Panc1 (cell line): ENCODE measurements at regions not wholly inside any gene's neighbourhood (a gene's known extent, or its start where the extent isn't known, plus 50 kb on each side); places are given as distances from the start of the nearest gene placed in this dataset.

Experiments used
- ATAC-seq: fragments of 200-7000 bp; cut with Tn5 transposase; 2 replicates; pipeline ENCODE4 v1.9.1; 2020; ENCODE audit warnings: mild to moderate bottlenecking, moderate library complexity
- BruUV-seq: library from RNA; stranded (reverse); fragments of 400-500 nt; replicated peaks from 2 replicates; lab custom pipeline; 2021; lab: Mats Ljungman, UMichigan
- CTCF ChIA-PET: fragments of 300-600 bp; sonication (Branson Sonifier 250); formaldehyde crosslinking; loops from one replicate; lab custom pipeline; 2022; ENCODE audit warnings: antibody characterized with exemption; lab: Charles Lee
- POLR2A ChIA-PET: fragments of 300-600 bp; sonication (Branson Sonifier 250); formaldehyde crosslinking; loops from one replicate; lab custom pipeline; 2022; ENCODE audit warnings: antibody characterized with exemption; lab: Charles Lee
- DNase-seq: peaks from one replicate; pipeline ENCODE4 v3.0.0-alpha.2; 2010; ENCODE audit warnings: low read depth, low spot score
- H3K27ac ChIP-seq: 2 replicates; pipeline ENCODE4 v1.5.1; 2011; ENCODE audit warnings: mild to moderate bottlenecking, low read length, inconsistent platforms
- H3K27me3 ChIP-seq: fragments of 200-500 bp; sonication (Bioruptor generic); 2 replicates; pipeline ENCODE4 v1.6.0; 2014; ENCODE audit warnings: low read length, inconsistent platforms; ENCODE audit not compliant: control insufficient read depth, insufficient read depth
- H3K36me3 ChIP-seq: fragments of 200-500 bp; sonication (Bioruptor generic); 2 replicates; pipeline ENCODE4 v1.5.1; 2014; ENCODE audit warnings: inconsistent platforms, mild to moderate bottlenecking, low read length, moderate library complexity; ENCODE audit not compliant: control insufficient read depth, insufficient read depth
- H3K4me1 ChIP-seq: 2 replicates; pipeline ENCODE4 v1.5.1; 2011; ENCODE audit warnings: inconsistent platforms, mild to moderate bottlenecking, low read length, moderate library complexity; ENCODE audit not compliant: control insufficient read depth, insufficient read depth
- H3K4me3 ChIP-seq, 2 experiments: 2 replicates each; pipeline ENCODE4 v1.5.1; 2011 to 2012; ENCODE audit warnings: low read depth in 2 of 2, low read length in 2 of 2, mild to moderate bottlenecking in 2 of 2, inconsistent platforms in 1 of 2, moderate library complexity in 1 of 2
- H3K9me3 ChIP-seq: fragments of 200-500 bp; sonication (Bioruptor generic); 2 replicates; pipeline ENCODE4 v1.5.1; 2014; ENCODE audit warnings: low read depth, mild to moderate bottlenecking, inconsistent platforms, low read length, moderate library complexity; ENCODE audit not compliant: control insufficient read depth, insufficient read depth
- POLR2AphosphoS5 ChIP-seq: IDR thresholded peaks from 2 replicates; pipeline ENCODE4 v1.6.1; 2012; ENCODE audit warnings: mild to moderate bottlenecking, low read depth, low read length, moderate library complexity
- SIN3A ChIP-seq: IDR thresholded peaks from 2 replicates; pipeline ENCODE4 v1.6.1; 2012; ENCODE audit warnings: low read depth, mild to moderate bottlenecking, low read length, moderate library complexity, borderline replicate concordance; ENCODE audit not compliant: insufficient read depth
- TCF7L2 ChIP-seq: IDR thresholded peaks from 2 replicates; pipeline ENCODE4 v1.6.1; 2011; ENCODE audit warnings: mild to moderate bottlenecking, low read depth, low read length, inconsistent platforms
- in situ Hi-C: cut with HindIII; loops from 2 replicates; pipeline ENCODE4 v1.10.0; 2016; ENCODE audit warnings: low sequenced_read_pairs, low pct_unique_long_range_greater_than_20kb
- intact Hi-C: fragments of 100-400 bp; cut with micrococcal nuclease; formaldehyde crosslinking; loops from one replicate; pipeline ENCODE4 v1.10.0; 2022; ENCODE audit not compliant: unreplicated experiment
- TF ChIP-seq, protein P1 (sequence below): fragments of 450-650 bp; IDR thresholded peaks from 2 replicates; pipeline ENCODE4 v1.5.1; 2017; ENCODE audit warnings: mild to moderate bottlenecking
- TF ChIP-seq, protein P2 (sequence below), 2 experiments: IDR thresholded peaks; 2 replicates each; pipeline ENCODE4 v1.6.1; 2011 to 2012; ENCODE audit warnings: low read depth in 2 of 2, control low read depth in 1 of 2, low read length in 1 of 2, mild to moderate bottlenecking in 1 of 2, moderate library complexity in 1 of 2; ENCODE audit not compliant: insufficient read depth in 1 of 2

DNA sequence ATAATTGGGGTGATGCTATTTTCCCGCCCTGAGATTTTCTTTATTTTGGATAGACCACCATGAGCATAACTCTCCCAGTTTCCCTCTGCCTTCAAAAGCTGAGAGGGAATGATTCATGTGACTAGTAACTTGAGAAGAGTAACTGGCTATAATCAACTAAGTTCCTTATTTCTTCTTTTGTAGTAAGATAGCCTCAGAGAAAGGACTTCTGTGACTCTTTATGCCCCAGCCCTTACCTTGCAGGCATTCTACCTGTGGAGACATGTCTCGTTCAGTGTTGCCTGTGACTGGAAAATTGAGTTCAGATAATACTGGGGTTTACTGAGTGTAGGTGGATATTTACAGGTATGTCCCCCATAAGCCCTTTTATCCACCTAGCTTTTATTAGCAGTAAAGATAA is 715.4 kb upstream of the HS3ST1 start:
- in situ Hi-C loops: no loop called here
- ATAC-seq: no peak

DNA sequence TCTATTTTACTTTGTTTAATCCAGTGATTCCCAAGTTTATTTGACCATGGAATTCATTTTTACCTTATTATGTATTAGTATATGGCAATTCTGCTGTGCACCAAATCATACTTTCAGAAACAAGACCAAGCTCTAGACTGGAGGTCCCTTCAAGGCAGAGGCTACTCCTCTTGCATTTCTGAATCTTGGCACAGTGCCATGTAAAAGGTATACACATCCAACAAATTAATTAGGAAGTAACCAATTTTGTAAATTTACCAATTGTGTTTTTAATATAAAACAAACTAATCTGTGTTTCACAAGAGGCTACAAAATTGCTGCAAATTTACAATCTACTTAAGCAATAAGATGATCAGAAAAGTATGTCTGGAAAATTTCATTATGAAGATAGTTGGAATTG is 712.2 kb upstream of the HS3ST1 start:
- ATAC-seq: no peak
- intact Hi-C loops (no loop called here), in situ Hi-C loops (no loop called here)
- Histone ChIP-seq H3K4me1 (no peaks in the 10 kb centered on the region), H3K27me3 (no peaks in the 10 kb centered on the region), H3K27ac (no peak overlapping the region), H3K9me3 (no peaks in the 10 kb centered on the region), H3K4me3 (no peak overlapping the region), H3K36me3 (no peaks in the 10 kb centered on the region)
- ChIA-PET POLR2A (no interaction called here), CTCF (no interaction called here)
- no TSS peak for BruUV-seq
- no peak for TF ChIP-seq SIN3A
- TF ChIP-seq, protein P1, sequence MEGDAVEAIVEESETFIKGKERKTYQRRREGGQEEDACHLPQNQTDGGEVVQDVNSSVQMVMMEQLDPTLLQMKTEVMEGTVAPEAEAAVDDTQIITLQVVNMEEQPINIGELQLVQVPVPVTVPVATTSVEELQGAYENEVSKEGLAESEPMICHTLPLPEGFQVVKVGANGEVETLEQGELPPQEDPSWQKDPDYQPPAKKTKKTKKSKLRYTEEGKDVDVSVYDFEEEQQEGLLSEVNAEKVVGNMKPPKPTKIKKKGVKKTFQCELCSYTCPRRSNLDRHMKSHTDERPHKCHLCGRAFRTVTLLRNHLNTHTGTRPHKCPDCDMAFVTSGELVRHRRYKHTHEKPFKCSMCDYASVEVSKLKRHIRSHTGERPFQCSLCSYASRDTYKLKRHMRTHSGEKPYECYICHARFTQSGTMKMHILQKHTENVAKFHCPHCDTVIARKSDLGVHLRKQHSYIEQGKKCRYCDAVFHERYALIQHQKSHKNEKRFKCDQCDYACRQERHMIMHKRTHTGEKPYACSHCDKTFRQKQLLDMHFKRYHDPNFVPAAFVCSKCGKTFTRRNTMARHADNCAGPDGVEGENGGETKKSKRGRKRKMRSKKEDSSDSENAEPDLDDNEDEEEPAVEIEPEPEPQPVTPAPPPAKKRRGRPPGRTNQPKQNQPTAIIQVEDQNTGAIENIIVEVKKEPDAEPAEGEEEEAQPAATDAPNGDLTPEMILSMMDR: no peak
- TF ChIP-seq, protein P2, sequence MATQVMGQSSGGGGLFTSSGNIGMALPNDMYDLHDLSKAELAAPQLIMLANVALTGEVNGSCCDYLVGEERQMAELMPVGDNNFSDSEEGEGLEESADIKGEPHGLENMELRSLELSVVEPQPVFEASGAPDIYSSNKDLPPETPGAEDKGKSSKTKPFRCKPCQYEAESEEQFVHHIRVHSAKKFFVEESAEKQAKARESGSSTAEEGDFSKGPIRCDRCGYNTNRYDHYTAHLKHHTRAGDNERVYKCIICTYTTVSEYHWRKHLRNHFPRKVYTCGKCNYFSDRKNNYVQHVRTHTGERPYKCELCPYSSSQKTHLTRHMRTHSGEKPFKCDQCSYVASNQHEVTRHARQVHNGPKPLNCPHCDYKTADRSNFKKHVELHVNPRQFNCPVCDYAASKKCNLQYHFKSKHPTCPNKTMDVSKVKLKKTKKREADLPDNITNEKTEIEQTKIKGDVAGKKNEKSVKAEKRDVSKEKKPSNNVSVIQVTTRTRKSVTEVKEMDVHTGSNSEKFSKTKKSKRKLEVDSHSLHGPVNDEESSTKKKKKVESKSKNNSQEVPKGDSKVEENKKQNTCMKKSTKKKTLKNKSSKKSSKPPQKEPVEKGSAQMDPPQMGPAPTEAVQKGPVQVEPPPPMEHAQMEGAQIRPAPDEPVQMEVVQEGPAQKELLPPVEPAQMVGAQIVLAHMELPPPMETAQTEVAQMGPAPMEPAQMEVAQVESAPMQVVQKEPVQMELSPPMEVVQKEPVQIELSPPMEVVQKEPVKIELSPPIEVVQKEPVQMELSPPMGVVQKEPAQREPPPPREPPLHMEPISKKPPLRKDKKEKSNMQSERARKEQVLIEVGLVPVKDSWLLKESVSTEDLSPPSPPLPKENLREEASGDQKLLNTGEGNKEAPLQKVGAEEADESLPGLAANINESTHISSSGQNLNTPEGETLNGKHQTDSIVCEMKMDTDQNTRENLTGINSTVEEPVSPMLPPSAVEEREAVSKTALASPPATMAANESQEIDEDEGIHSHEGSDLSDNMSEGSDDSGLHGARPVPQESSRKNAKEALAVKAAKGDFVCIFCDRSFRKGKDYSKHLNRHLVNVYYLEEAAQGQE (IDR thresholded peaks at IDR 0.05; ENCODE audit: insufficient read depth in 1 of 2, low read depth in 2 of 2, low read length in 1 of 2): no peak
- no peak for TF ChIP-seq POLR2AphosphoS5
- TF ChIP-seq TCF7L2: no peak
- DNase-seq: no peak

More for the DNA sequence above, 715.4 kb upstream of the HS3ST1 start:
- no peaks in the 10 kb centered on the region for H3K36me3 ChIP-seq
- POLR2A ChIA-PET: no interaction called here
- TF ChIP-seq POLR2AphosphoS5: no peak
- no peak for TF ChIP-seq SIN3A
- TF ChIP-seq, protein P1: no peak
- TF ChIP-seq TCF7L2: no peak
- TF ChIP-seq, protein P2 (IDR thresholded peaks at IDR 0.05; ENCODE audit: insufficient read depth in 1 of 2, low read depth in 2 of 2, low read length in 1 of 2): no peak
- no TSS peak for BruUV-seq
- H3K27ac ChIP-seq: no peak overlapping the region
- H3K9me3 ChIP-seq: no peaks in the 10 kb centered on the region
- intact Hi-C loops: no loop called here
- no peaks in the 10 kb centered on the region for H3K4me1 ChIP-seq
- CTCF ChIA-PET: no interaction called here
- DNase-seq: no peak
- no peaks in the 10 kb centered on the region for H3K27me3 ChIP-seq
- no peak overlapping the region for H3K4me3 ChIP-seq
